ENCODE measurements at regions not wholly inside any gene's neighbourhood (a gene's known extent, or its start where the extent isn't known, plus 50 kb on each side); places are given as distances from the start of the nearest gene placed in this dataset.

- TF ChIP-seq EP300 (IDR thresholded peaks at IDR 0.05) (no peak), POLR2A (IDR thresholded peaks at IDR 0.05) (no peak), POLR2AphosphoS5 (IDR thresholded peaks at IDR 0.05) (no peak)
- TF ChIP-seq, protein P1, sequence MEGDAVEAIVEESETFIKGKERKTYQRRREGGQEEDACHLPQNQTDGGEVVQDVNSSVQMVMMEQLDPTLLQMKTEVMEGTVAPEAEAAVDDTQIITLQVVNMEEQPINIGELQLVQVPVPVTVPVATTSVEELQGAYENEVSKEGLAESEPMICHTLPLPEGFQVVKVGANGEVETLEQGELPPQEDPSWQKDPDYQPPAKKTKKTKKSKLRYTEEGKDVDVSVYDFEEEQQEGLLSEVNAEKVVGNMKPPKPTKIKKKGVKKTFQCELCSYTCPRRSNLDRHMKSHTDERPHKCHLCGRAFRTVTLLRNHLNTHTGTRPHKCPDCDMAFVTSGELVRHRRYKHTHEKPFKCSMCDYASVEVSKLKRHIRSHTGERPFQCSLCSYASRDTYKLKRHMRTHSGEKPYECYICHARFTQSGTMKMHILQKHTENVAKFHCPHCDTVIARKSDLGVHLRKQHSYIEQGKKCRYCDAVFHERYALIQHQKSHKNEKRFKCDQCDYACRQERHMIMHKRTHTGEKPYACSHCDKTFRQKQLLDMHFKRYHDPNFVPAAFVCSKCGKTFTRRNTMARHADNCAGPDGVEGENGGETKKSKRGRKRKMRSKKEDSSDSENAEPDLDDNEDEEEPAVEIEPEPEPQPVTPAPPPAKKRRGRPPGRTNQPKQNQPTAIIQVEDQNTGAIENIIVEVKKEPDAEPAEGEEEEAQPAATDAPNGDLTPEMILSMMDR (IDR thresholded peaks at IDR 0.05) = no peak
Observed at GRCh38 chr2:36238106-36238505, 117.5 kb upstream of the CRIM1 start.
